ENCODE measurements at regions not wholly inside any gene's neighbourhood (a gene's known extent, or its start where the extent isn't known, plus 50 kb on each side); places are given as distances from the start of the nearest gene placed in this dataset.

- H3K27ac ChIP-seq (ENCODE audit: low read depth): no peak overlapping the region
- H3K4me3 ChIP-seq (ENCODE audit: low read depth, low read length): no peak overlapping the region
- 64% methylated on average over 11 of the region's 11 CpGs for WGBS
- no peak for DNase-seq (ENCODE audit: extremely low spot score)
- H3K36me3 ChIP-seq (ENCODE audit: insufficient read depth): no peaks in the 10 kb centered on the region
- no peaks in the 10 kb centered on the region for H3K4me1 ChIP-seq (ENCODE audit: insufficient read depth)
Observed at GRCh38 chr5:58127255-58128220, 332.3 kb downstream of the PLK2 start.

- H3K4me3 ChIP-seq (ENCODE audit: low read depth, low read length): no peak overlapping the region
- 93% methylated on average over 4 of the region's 4 CpGs for WGBS
- DNase-seq (ENCODE audit: extremely low spot score): no peak
- no peak overlapping the region for H3K27ac ChIP-seq (ENCODE audit: low read depth)
- peaks cover 2% of the 10 kb centered on the region for H3K4me1 ChIP-seq (ENCODE audit: insufficient read depth)
- H3K36me3 ChIP-seq (ENCODE audit: insufficient read depth): no peaks in the 10 kb centered on the region
Observed at GRCh38 chr5:58123501-58123900, 336.4 kb downstream of the PLK2 start.

GRCh38 chr5:58122848-58123392, 337.0 kb downstream of the PLK2 start:
- Histone ChIP-seq H3K4me1 (ENCODE audit: insufficient read depth) (peaks cover 2% of the 10 kb centered on the region), H3K27ac (ENCODE audit: low read depth) (no peak overlapping the region), H3K36me3 (ENCODE audit: insufficient read depth) (no peaks in the 10 kb centered on the region), H3K4me3 (ENCODE audit: low read depth, low read length) (no peak overlapping the region)
- WGBS: 38% methylated on average over 3 of the region's 3 CpGs
- DNase-seq (ENCODE audit: extremely low spot score): no peak

GRCh38 chr5:58122157-58122556, 337.7 kb downstream of the PLK2 start:
- H3K4me3 ChIP-seq (ENCODE audit: low read depth, low read length): no peak overlapping the region
- H3K4me1 ChIP-seq (ENCODE audit: insufficient read depth): peaks cover 2% of the 10 kb centered on the region
- WGBS: 63% methylated on average over 2 of the region's 2 CpGs
- no peaks in the 10 kb centered on the region for H3K36me3 ChIP-seq (ENCODE audit: insufficient read depth)
- no peak overlapping the region for H3K27ac ChIP-seq (ENCODE audit: low read depth)
- no peak for DNase-seq (ENCODE audit: extremely low spot score)

GRCh38 chr5:58121391-58121790, 338.5 kb downstream of the PLK2 start:
- H3K4me3 ChIP-seq (ENCODE audit: low read depth, low read length): no peak overlapping the region
- H3K36me3 ChIP-seq (ENCODE audit: insufficient read depth): no peaks in the 10 kb centered on the region
- DNase-seq (ENCODE audit: extremely low spot score): no peak
- no peak overlapping the region for H3K27ac ChIP-seq (ENCODE audit: low read depth)
- WGBS: 86% methylated on average over 2 of the region's 2 CpGs
- H3K4me1 ChIP-seq (ENCODE audit: insufficient read depth): peaks cover 2% of the 10 kb centered on the region

GRCh38 chr5:58117542-58117941, 342.3 kb downstream of the PLK2 start:
- Histone ChIP-seq H3K36me3 (ENCODE audit: insufficient read depth) (no peaks in the 10 kb centered on the region), H3K4me1 (ENCODE audit: insufficient read depth) (peaks cover 2% of the 10 kb centered on the region), H3K27ac (ENCODE audit: low read depth) (no peak overlapping the region), H3K4me3 (ENCODE audit: low read depth, low read length) (no peak overlapping the region)
- no peak for DNase-seq (ENCODE audit: extremely low spot score)
- WGBS: 66% methylated on average over 2 of the region's 2 CpGs

- Histone ChIP-seq H3K36me3 (ENCODE audit: insufficient read depth) (no peaks in the 10 kb centered on the region), H3K27ac (ENCODE audit: low read depth) (no peak overlapping the region), H3K4me1 (ENCODE audit: insufficient read depth) (peaks cover 2% of the 10 kb centered on the region), H3K4me3 (ENCODE audit: low read depth, low read length) (no peak overlapping the region)
- no peak for DNase-seq (ENCODE audit: extremely low spot score)
- 56% methylated on average over 3 of the region's 3 CpGs for WGBS
Observed at GRCh38 chr5:58116346-58116745, 343.5 kb downstream of the PLK2 start.

- Histone ChIP-seq H3K4me1 (ENCODE audit: insufficient read depth) (peaks cover 2% of the 10 kb centered on the region), H3K4me3 (ENCODE audit: low read depth, low read length) (no peak overlapping the region), H3K36me3 (ENCODE audit: insufficient read depth) (no peaks in the 10 kb centered on the region), H3K27ac (ENCODE audit: low read depth) (no peak overlapping the region)
- no peak for DNase-seq (ENCODE audit: extremely low spot score)
- 73% methylated on average over 1 of the region's 1 CpG for WGBS
Observed at GRCh38 chr5:58115811-58116210, 344.1 kb downstream of the PLK2 start.

GRCh38 chr5:58114324-58114723, 345.6 kb downstream of the PLK2 start:
- no peak overlapping the region for H3K4me3 ChIP-seq (ENCODE audit: low read depth, low read length)
- H3K27ac ChIP-seq (ENCODE audit: low read depth): no peak overlapping the region
- WGBS: 95% methylated on average over 3 of the region's 3 CpGs
- no peak for DNase-seq (ENCODE audit: extremely low spot score)
- no peaks in the 10 kb centered on the region for H3K4me1 ChIP-seq (ENCODE audit: insufficient read depth)
- H3K36me3 ChIP-seq (ENCODE audit: insufficient read depth): no peaks in the 10 kb centered on the region

- no peaks in the 10 kb centered on the region for H3K36me3 ChIP-seq (ENCODE audit: insufficient read depth)
- no peak overlapping the region for H3K27ac ChIP-seq (ENCODE audit: low read depth)
- H3K4me1 ChIP-seq (ENCODE audit: insufficient read depth): no peaks in the 10 kb centered on the region
- H3K4me3 ChIP-seq (ENCODE audit: low read depth, low read length): no peak overlapping the region
- WGBS: 85% methylated on average over 9 of the region's 9 CpGs
- DNase-seq (ENCODE audit: extremely low spot score): no peak
Observed at GRCh38 chr5:58113172-58113571, 346.7 kb downstream of the PLK2 start.

GRCh38 chr5:58108511-58108910, 351.4 kb downstream of the PLK2 start:
- DNase-seq (ENCODE audit: extremely low spot score): no peak

GRCh38 chr5:58107704-58108103, 352.2 kb downstream of the PLK2 start:
- no peaks in the 10 kb centered on the region for H3K4me1 ChIP-seq (ENCODE audit: insufficient read depth)
- H3K27ac ChIP-seq (ENCODE audit: low read depth): no peak overlapping the region
- no peaks in the 10 kb centered on the region for H3K36me3 ChIP-seq (ENCODE audit: insufficient read depth)
- H3K4me3 ChIP-seq (ENCODE audit: low read depth, low read length): no peak overlapping the region
- no peak for DNase-seq (ENCODE audit: extremely low spot score)
- 73% methylated on average over 2 of the region's 2 CpGs for WGBS

More at GRCh38 chr5:58108511-58108910, 351.4 kb downstream of the PLK2 start:
- Histone ChIP-seq H3K4me3 (ENCODE audit: low read depth, low read length) (no peak overlapping the region), H3K36me3 (ENCODE audit: insufficient read depth) (no peaks in the 10 kb centered on the region), H3K4me1 (ENCODE audit: insufficient read depth) (no peaks in the 10 kb centered on the region), H3K27ac (ENCODE audit: low read depth) (no peak overlapping the region)
- WGBS: 81% methylated on average over 1 of the region's 1 CpG

GRCh38 chr5:58106754-58107410, 353.0 kb downstream of the PLK2 start:
- H3K36me3 ChIP-seq (ENCODE audit: insufficient read depth): no peaks in the 10 kb centered on the region
- WGBS: 64% methylated on average over 3 of the region's 3 CpGs
- no peak overlapping the region for H3K27ac ChIP-seq (ENCODE audit: low read depth)
- H3K4me1 ChIP-seq (ENCODE audit: insufficient read depth): no peaks in the 10 kb centered on the region
- no peak overlapping the region for H3K4me3 ChIP-seq (ENCODE audit: low read depth, low read length)
- no peak for DNase-seq (ENCODE audit: extremely low spot score)

GRCh38 chr5:58105836-58106235, 354.1 kb downstream of the PLK2 start:
- no peaks in the 10 kb centered on the region for H3K36me3 ChIP-seq (ENCODE audit: insufficient read depth)
- WGBS: 97% methylated on average over 2 of the region's 2 CpGs
- H3K4me1 ChIP-seq (ENCODE audit: insufficient read depth): no peaks in the 10 kb centered on the region
- H3K4me3 ChIP-seq (ENCODE audit: low read depth, low read length): no peak overlapping the region
- H3K27ac ChIP-seq (ENCODE audit: low read depth): no peak overlapping the region
- DNase-seq (ENCODE audit: extremely low spot score): no peak

Measured in urinary bladder (tissue), 3 donors.